Omental fat pad (tissue), 3 donors: ENCODE measurements at regions not wholly inside any gene's neighbourhood (a gene's known extent, or its start where the extent isn't known, plus 50 kb on each side); places are given as distances from the start of the nearest gene placed in this dataset.
"Not testable (repeated sequence)": the region's sequence is repeated elsewhere in the genome, so short reads cannot be mapped to it uniquely, and the experiment has no call there.

Experiments
- ATAC-seq: fragments of 150-250 bp; one replicate; pipeline ENCODE4 v1.9.1; 2016; ENCODE audit warnings: mild to moderate bottlenecking, moderate library complexity; ENCODE audit not compliant: low FRiP score
- DNase-seq: peaks from one replicate; pipeline ENCODE4 v3.0.0-alpha.2; 2019; ENCODE audit warnings: low spot score
- TF ChIP-seq, protein P1 (sequence below), 3 donors: fragments of 450-650 bp; IDR thresholded peaks; one replicate each; pipeline ENCODE4 v1.5.1; 2016 to 2017; ENCODE audit warnings: antibody characterized with exemption in 3 of 3, mild to moderate bottlenecking in 3 of 3, moderate library complexity in 2 of 3

DNA sequence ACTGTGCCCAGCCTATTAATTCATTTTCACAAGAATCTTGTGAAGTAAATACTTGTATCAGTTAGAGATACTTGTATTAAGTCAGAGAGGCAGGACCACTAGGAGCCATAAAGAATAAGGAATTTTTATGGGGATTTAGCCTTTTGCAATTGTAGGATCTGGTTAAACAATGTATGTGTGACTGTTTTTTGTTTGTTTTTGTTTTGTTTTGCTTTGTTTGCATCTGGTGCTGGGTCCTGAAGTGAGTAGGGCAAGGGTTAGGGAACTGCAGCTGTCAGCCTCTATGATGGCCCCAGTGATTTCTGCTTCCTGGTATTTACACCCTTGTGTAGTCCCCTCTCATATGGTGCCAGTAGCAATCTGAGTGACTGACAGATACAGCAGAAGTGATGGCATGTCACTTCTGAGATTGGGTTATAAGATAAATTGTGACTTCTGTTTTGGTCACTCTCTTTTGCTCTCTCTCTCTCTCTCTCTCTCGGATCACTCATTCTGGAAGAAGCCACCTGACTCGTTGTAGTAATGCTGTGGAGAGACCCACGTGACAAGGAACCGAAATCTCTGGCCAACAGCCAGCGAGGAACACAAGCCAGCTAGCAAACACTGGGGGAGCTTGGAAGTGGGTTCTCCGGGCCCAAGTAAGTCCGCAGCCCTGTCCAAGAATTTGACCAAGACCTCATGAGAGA lies 96.2 kb upstream of the MARK1 start:
- ATAC-seq (no peak), DNase-seq (no peak)
- TF ChIP-seq, protein P1, sequence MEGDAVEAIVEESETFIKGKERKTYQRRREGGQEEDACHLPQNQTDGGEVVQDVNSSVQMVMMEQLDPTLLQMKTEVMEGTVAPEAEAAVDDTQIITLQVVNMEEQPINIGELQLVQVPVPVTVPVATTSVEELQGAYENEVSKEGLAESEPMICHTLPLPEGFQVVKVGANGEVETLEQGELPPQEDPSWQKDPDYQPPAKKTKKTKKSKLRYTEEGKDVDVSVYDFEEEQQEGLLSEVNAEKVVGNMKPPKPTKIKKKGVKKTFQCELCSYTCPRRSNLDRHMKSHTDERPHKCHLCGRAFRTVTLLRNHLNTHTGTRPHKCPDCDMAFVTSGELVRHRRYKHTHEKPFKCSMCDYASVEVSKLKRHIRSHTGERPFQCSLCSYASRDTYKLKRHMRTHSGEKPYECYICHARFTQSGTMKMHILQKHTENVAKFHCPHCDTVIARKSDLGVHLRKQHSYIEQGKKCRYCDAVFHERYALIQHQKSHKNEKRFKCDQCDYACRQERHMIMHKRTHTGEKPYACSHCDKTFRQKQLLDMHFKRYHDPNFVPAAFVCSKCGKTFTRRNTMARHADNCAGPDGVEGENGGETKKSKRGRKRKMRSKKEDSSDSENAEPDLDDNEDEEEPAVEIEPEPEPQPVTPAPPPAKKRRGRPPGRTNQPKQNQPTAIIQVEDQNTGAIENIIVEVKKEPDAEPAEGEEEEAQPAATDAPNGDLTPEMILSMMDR (IDR thresholded peaks at IDR 0.05), result no peak

DNA sequence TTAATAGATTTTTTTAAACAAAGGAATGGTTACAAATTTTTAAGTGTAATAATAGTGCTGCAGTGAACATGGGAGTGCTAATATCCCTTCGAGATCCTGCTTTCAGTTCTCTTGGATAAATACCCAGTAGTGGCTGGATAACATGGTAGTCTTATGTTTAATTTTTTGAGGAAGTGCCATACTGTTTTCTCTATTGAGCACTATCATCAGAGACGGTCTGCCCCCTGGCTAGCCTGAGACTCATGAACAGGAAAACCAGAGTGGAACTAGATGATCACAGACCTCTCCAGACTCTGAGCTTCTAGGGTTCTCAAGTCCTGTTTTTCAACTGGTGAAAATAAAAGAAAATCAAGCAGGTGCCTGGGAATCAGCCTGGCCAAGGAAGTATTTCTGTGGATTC lies 97.3 kb upstream of the MARK1 start:
- TF ChIP-seq, protein P1 (IDR thresholded peaks at IDR 0.05), result no peak
- DNase-seq (no peak), ATAC-seq (no peak)

DNA sequence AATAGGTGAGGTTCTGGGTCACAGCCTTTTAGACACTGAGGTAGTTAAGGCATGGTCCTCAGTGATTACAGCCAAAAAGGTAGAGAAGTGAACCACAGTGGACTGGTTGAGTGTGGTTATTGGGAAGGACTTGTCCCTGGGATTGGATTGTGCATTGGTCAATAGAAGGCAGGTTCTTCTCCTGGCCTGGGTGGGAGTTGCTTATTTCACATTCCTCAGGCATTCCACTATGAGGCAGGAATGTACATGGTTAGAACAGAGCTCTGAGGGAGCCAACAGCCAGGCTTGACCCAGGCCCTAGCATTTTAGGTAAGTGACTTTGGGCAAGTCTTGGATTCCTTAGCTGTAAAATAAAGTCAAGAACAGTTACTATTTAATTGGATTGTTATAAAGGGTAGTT lies 97.9 kb upstream of the MARK1 start:
- DNase-seq (no peak), ATAC-seq (peak; percentile 37)
- TF ChIP-seq, protein P1 (IDR thresholded peaks at IDR 0.05), result no peak

DNA sequence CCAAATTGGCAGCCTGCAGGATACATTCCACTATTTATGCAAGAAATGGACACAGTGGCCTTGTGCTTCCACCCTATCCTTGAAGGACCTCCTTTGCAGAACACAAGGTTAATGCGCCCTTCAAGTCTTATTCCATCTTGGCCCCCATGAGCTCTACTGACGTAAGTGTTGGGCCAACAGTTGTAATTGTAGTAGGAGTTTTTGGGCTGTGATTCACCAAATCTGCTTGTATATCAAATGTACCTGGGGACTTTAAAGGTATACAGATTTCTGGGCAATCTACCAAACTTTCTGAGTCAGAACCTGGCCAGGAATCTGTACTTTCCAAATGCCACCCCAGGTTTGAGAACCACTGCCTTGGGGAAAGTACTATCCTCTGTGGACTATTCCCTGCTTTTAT lies 100.9 kb upstream of the MARK1 start:
- DNase-seq (no peak), ATAC-seq (no peak)
- TF ChIP-seq, protein P1 (IDR thresholded peaks at IDR 0.05), result no peak

DNA sequence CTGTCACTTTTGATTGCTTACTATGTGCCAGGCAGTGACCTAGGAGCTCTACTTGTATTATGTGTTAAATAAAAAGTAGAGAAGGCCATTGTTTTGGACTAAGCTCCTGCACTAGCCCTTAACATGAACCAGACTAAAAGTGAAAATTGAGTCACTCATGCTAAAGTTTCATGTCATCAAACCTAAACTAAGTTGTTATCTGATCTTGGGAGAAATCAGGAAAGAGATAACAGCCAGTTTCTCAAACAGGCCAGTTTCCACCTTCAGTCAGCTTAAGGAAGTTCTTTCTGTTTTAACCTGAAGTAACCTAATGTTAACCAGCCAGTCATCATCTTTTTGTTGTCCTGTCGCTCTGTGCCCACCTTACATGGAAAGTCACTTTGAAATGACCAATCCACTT lies 102.1 kb upstream of the MARK1 start:
- DNase-seq (no peak), ATAC-seq (no peak)
- TF ChIP-seq, protein P1 (IDR thresholded peaks at IDR 0.05), result no peak

DNA sequence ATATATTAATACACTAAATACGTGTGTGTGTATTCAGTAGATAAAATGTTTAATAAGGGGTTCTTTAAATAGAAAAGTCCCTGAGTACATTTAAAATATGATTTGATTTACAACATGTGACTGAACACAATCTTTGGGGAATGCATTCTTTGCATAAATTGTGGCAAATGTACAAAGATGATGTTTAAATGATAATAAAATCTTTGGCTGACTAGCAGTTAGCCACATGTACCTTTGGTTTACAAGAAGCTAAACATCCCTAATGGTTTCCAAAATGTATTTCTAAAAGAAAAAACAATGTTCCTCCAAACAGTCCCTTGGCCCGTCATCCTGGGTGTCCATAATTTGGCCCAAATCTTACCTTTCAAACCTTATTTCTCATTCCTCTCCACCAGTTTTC lies 106.4 kb upstream of the MARK1 start:
- DNase-seq, result no peak
- no peak for ATAC-seq
- TF ChIP-seq, protein P1 (IDR thresholded peaks at IDR 0.05), result no peak

DNA sequence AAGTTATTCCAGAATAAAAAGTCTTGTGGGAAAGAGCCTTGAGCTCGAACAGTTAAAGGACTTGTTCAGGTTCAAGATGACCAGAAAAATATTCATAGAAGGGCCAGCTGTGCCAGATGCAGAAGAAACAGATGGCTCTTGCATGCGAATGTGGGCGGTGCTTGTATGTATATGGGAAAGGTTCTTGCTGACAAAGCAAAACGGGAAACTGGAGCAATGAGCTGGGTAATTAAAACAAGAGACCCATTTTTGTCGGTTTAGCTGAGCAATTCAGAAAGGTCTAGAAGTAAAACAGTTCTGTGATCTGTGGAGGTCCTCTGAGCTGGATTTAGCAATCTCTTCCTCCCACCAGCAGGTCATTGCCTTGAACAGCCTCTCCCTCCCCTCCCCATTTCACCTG lies 107.2 kb upstream of the MARK1 start:
- ATAC-seq (no peak), DNase-seq (no peak)
- TF ChIP-seq, protein P1 (IDR thresholded peaks at IDR 0.05), result no peak

DNA sequence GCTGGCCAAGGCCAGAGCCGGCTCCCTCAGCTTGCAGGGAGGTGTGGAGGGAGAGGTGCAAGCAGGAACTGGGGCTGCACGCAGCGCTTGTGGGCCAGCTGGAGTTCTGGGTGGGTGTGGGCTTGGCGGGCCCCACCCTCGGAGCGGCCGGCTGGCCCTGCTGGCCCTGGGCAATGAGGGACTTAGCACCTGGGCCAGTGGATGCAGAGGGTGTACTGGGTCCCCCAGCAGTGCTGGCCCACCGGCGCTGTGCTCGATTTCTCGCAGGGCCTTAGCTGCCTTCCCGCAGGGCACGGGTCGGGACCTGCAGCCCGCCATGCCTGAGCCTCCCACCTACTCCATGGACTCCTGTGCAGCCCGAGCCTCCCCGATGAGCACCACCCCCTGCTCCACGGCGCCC lies 115.6 kb upstream of the MARK1 start:
- ATAC-seq, DNase-seq: not testable (repeated sequence)
